ENCODE measurements at regions not wholly inside any gene's neighbourhood (a gene's known extent, or its start where the extent isn't known, plus 50 kb on each side); places are given as distances from the start of the nearest gene placed in this dataset.

- no peak for TF ChIP-seq CTCF (IDR thresholded peaks at IDR 0.05; ENCODE audit: control extremely low read depth in 1 of 3, insufficient read depth in 1 of 3, low read depth in 1 of 3, low read length in 3 of 3)
- no peak for TF ChIP-seq POLR2AphosphoS5 (IDR thresholded peaks at IDR 0.05; ENCODE audit: low read depth, low read length)
- TF ChIP-seq CEBPB (IDR thresholded peaks at IDR 0.05; ENCODE audit: low read depth, low read length), result no peak
- TF ChIP-seq JUND (IDR thresholded peaks at IDR 0.05; ENCODE audit: low read length), result no peak
- TF ChIP-seq EZH2 (IDR thresholded peaks at IDR 0.05; ENCODE audit: low read depth, low read length, severe bottlenecking), result no peak
- TF ChIP-seq TAF1 (IDR thresholded peaks at IDR 0.05; ENCODE audit: low read depth, low read length), result no peak
- TF ChIP-seq CREB1 (IDR thresholded peaks at IDR 0.05), result no peak
- TF ChIP-seq PHF8 (conservative IDR thresholded peaks at IDR 0.05; ENCODE audit: low read depth, low read length), result no peak
- no peak for TF ChIP-seq POLR2A (IDR thresholded peaks at IDR 0.05; ENCODE audit: control extremely low read depth in 1 of 2, low read depth in 2 of 2, low read length in 2 of 2)
- no peak for TF ChIP-seq RAD21 (IDR thresholded peaks at IDR 0.05 in 1 of 2, conservative IDR thresholded peaks at IDR 0.05 in 1 of 2; ENCODE audit: low read depth in 2 of 2, low read length in 2 of 2)
Observed at GRCh38 chr16:73371584-73372319, 323.8 kb upstream of the ZFHX3 start.

All from H1 (cell line).